Endothelial cell of umbilical vein (primary cell): ENCODE measurements at regions not wholly inside any gene's neighbourhood (a gene's known extent, or its start where the extent isn't known, plus 50 kb on each side); places are given as distances from the start of the nearest gene placed in this dataset.

Experiments used
- BruUV-seq: library from RNA; stranded (reverse); fragments of 400-500 nt; replicated peaks from 2 replicates; lab custom pipeline; 2021; lab: Mats Ljungman, UMichigan
- CTCF ChIA-PET: fragments of 300-600, 350-600 bp; sonication (Branson Sonifier 250); formaldehyde crosslinking; loops from one replicate; lab custom pipeline; 2021; ENCODE audit warnings: antibody characterized with exemption, inconsistent platforms; lab: Charles Lee
- POLR2A ChIA-PET: fragments of 300-600, 350-600 bp; sonication (Branson Sonifier 250); formaldehyde crosslinking; loops from one replicate; lab custom pipeline; 2021; ENCODE audit warnings: antibody characterized with exemption, inconsistent platforms; lab: Charles Lee
- DNase-seq: peaks from one replicate; pipeline ENCODE4 v3.0.0-alpha.2; 2011; ENCODE audit warnings: low read depth, low spot score
- FAIRE-seq: peaks from 2 replicates; lab custom pipeline; 2011; peaks lifted over from hg19 to GRCh38; lab: Jason Lieb, UNC
- H2AFZ ChIP-seq: 2 replicates; pipeline ENCODE4 v1.6.0; 2012; ENCODE audit warnings: low read depth, low read length, control low read depth, inconsistent platforms
- H3K27ac ChIP-seq: 2 replicates; pipeline ENCODE4 v1.5.1; 2011; ENCODE audit warnings: low read depth, mild to moderate bottlenecking, control low read depth, low read length, moderate library complexity; ENCODE audit not compliant: insufficient read depth
- H3K27me3 ChIP-seq, 2 experiments: 2 replicates each; pipeline versions ENCODE4 v1.6.0 to v1.6.1; 2011; ENCODE audit warnings: low read length in 2 of 2, mixed read lengths in 1 of 2; ENCODE audit not compliant: control insufficient read depth in 2 of 2, insufficient read depth in 2 of 2
- H3K36me3 ChIP-seq, 2 experiments: 2 replicates in 1 of 2; 3 replicates in 1 of 2; pipeline ENCODE4 v1.5.1; 2011; ENCODE audit warnings: low read length in 2 of 2, mild to moderate bottlenecking in 1 of 2, moderate library complexity in 1 of 2; ENCODE audit not compliant: control insufficient read depth in 2 of 2, insufficient read depth in 2 of 2; ENCODE audit errors: extremely low read depth in 1 of 2
- H3K4me1 ChIP-seq: 3 replicates; pipeline ENCODE4 v1.5.1; 2011; ENCODE audit warnings: mild to moderate bottlenecking, low read length; ENCODE audit not compliant: control insufficient read depth, insufficient read depth; ENCODE audit errors: extremely low read depth
- H3K4me2 ChIP-seq: 2 replicates; pipeline ENCODE4 v1.6.1; 2011; ENCODE audit warnings: low read length, control low read depth, mixed read lengths; ENCODE audit not compliant: insufficient read depth
- H3K4me3 ChIP-seq, 3 experiments: fragments of 200-600 bp in 1 of 3; sonication (generic), shearing (Covaris generic) in 1 of 3; replicated peaks in 1 of 3; 2 replicates each; pipeline ENCODE4 v1.5.1; 2011 to 2016; ENCODE audit warnings: control low read depth in 3 of 3, low read length in 3 of 3, mild to moderate bottlenecking in 2 of 3, inconsistent platforms in 1 of 3, low read depth in 1 of 3, moderate library complexity in 1 of 3; ENCODE audit not compliant: insufficient read depth in 1 of 3
- H3K79me2 ChIP-seq: 2 replicates; pipeline ENCODE4 v1.6.0; 2012; ENCODE audit warnings: low read length, inconsistent platforms; ENCODE audit not compliant: control insufficient read depth, insufficient read depth
- H3K9ac ChIP-seq: replicated peaks from 2 replicates; pipeline ENCODE3; 2011; ENCODE audit warnings: low read length, control low read depth; ENCODE audit not compliant: insufficient read depth; ENCODE audit errors: extremely low read depth
- H3K9me1 ChIP-seq: replicated peaks from 3 replicates; pipeline ENCODE4 v1.6.0; 2011; ENCODE audit warnings: mild to moderate bottlenecking, low read length; ENCODE audit not compliant: control insufficient read depth, insufficient read depth; ENCODE audit errors: extremely low read depth
- H3K9me3 ChIP-seq: replicated peaks from 2 replicates; pipeline ENCODE4 v1.5.1; 2012; ENCODE audit warnings: low read length, inconsistent platforms; ENCODE audit not compliant: control insufficient read depth, insufficient read depth
- H4K20me1 ChIP-seq: replicated peaks from 2 replicates; pipeline ENCODE3; 2011; ENCODE audit warnings: mild to moderate bottlenecking, low read length; ENCODE audit not compliant: control insufficient read depth, insufficient read depth; ENCODE audit errors: extremely low read depth
- CTCF ChIP-seq, 2 donors: IDR thresholded peaks; 1 replicate in 1 of 2; 2 replicates in 1 of 2; pipeline ENCODE4 v1.5.1; 2011; ENCODE audit warnings: low read length in 2 of 2, mild to moderate bottlenecking in 2 of 2, moderate library complexity in 2 of 2, control low read depth in 1 of 2, inconsistent platforms in 1 of 2, low read depth in 1 of 2; ENCODE audit not compliant: insufficient read depth in 1 of 2; ENCODE audit errors: extremely low read depth in 1 of 2
- EZH2 ChIP-seq: IDR thresholded peaks from 2 replicates; pipeline ENCODE4 v1.6.1; 2012; ENCODE audit warnings: borderline replicate concordance, low read depth, mild to moderate bottlenecking, moderate library complexity, low read length, inconsistent platforms; ENCODE audit not compliant: severe bottlenecking
- FOS ChIP-seq: IDR thresholded peaks from 2 replicates; pipeline ENCODE4 v1.6.1; 2011; ENCODE audit warnings: mild to moderate bottlenecking, low read length, moderate library complexity, borderline replicate concordance; ENCODE audit not compliant: insufficient read depth
- GATA2 ChIP-seq: IDR thresholded peaks from 2 replicates; pipeline ENCODE4 v1.7.0; 2011; ENCODE audit warnings: low read depth, mild to moderate bottlenecking, moderate library complexity, mixed read lengths, low read length; ENCODE audit not compliant: insufficient read length, insufficient read depth
- JUN ChIP-seq: IDR thresholded peaks from 2 replicates; pipeline ENCODE4 v1.6.1; 2011; ENCODE audit warnings: borderline replicate concordance, low read depth; ENCODE audit not compliant: insufficient read length, insufficient read depth
- MYC ChIP-seq: IDR thresholded peaks from one replicate; pipeline ENCODE4 v1.6.1; 2011; ENCODE audit warnings: mild to moderate bottlenecking, low read depth, low read length
- POLR2A ChIP-seq: IDR thresholded peaks from 2 replicates; pipeline ENCODE4 v1.6.1; 2012; ENCODE audit warnings: low read depth, mild to moderate bottlenecking, control low read depth, low read length
- POLR2AphosphoS5 ChIP-seq: IDR thresholded peaks from 2 replicates; pipeline ENCODE4 v1.6.1; 2012; ENCODE audit warnings: low read depth, mild to moderate bottlenecking, control low read depth, low read length, moderate library complexity; ENCODE audit not compliant: insufficient read depth
- dilution Hi-C: fragments of 300-500 bp; cut with MboI; formaldehyde crosslinking; loops from one replicate; pipeline ENCODE4 v1.15.0; 2019; ENCODE audit warnings: low sequenced_read_pairs; ENCODE audit not compliant: extremely low pct_ligation_motif_present
- intact Hi-C: fragments of 100-400 bp; cut with micrococcal nuclease; formaldehyde crosslinking; loops from one replicate; pipeline ENCODE4 v1.10.0; 2022
- TF ChIP-seq, protein P1 (sequence below): IDR thresholded peaks from 2 replicates; pipeline ENCODE4 v1.6.1; 2011; ENCODE audit not compliant: insufficient read depth, insufficient read length

- Histone ChIP-seq H3K27ac (no peak overlapping the region), H3K36me3 (no peaks in the 10 kb centered on the region), H3K9me3 (peaks cover 5% of the 10 kb centered on the region), H4K20me1 (no peaks in the 10 kb centered on the region), H3K4me1 (no peaks in the 10 kb centered on the region), H3K4me3 (no peak overlapping the region), H3K79me2 (no peaks in the 10 kb centered on the region), H3K9me1 (no peaks in the 10 kb centered on the region), H2AFZ (no peak overlapping the region), H3K27me3 (no peaks in the 10 kb centered on the region), H3K9ac (no peak overlapping the region), H3K4me2 (no peak overlapping the region)
- CTCF ChIA-PET, result no interaction called here
- POLR2A ChIA-PET, result no interaction called here
- dilution Hi-C loops (no loop called here), intact Hi-C loops (no loop called here)
- DNase-seq, result no peak
- no TSS peak for BruUV-seq
- no peak for FAIRE-seq
- TF ChIP-seq CTCF (IDR thresholded peaks at IDR 0.05; ENCODE audit: extremely low read depth in 1 of 2, insufficient read depth in 1 of 2, low read depth in 1 of 2, low read length in 2 of 2), result no peak
- TF ChIP-seq MYC, result no peak
- no peak for TF ChIP-seq GATA2
- no peak for TF ChIP-seq POLR2A
- TF ChIP-seq FOS, result no peak
- TF ChIP-seq, protein P1, sequence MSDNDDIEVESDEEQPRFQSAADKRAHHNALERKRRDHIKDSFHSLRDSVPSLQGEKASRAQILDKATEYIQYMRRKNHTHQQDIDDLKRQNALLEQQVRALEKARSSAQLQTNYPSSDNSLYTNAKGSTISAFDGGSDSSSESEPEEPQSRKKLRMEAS, result no peak
- TF ChIP-seq POLR2AphosphoS5, result no peak
- TF ChIP-seq EZH2, result no peak
- no peak for TF ChIP-seq JUN
These were observed 193.4 kb downstream of the ATPSCKMT start for GRCh38 chr5:10056228-10056760.
